ENCODE measurements at regions not wholly inside any gene's neighbourhood (a gene's known extent, or its start where the extent isn't known, plus 50 kb on each side); places are given as distances from the start of the nearest gene placed in this dataset.

- no peak for TF ChIP-seq CTCF (IDR thresholded peaks at IDR 0.05; ENCODE audit: low read depth, low read length, missing control alignments)
- H3K4me3 ChIP-seq (ENCODE audit: low read depth, low read length), result no peak overlapping the region
- in situ Hi-C loops (cut with HindIII; ENCODE audit: low sequenced_read_pairs), result no loop called here
- no peak for DNase-seq (ENCODE audit: low read depth)
These were observed 494.2 kb upstream of the PROK2 start for GRCh38 chr3:72279068-72279604.

GRCh38 chr3:72278349-72279067 is 493.6 kb upstream of the PROK2 start:
- H3K4me3 ChIP-seq (ENCODE audit: low read depth, low read length), result no peak overlapping the region
- no peak for DNase-seq (ENCODE audit: low read depth)
- in situ Hi-C loops (cut with HindIII; ENCODE audit: low sequenced_read_pairs), result no loop called here
- TF ChIP-seq CTCF (IDR thresholded peaks at IDR 0.05; ENCODE audit: low read depth, low read length, missing control alignments), result no peak

GRCh38 chr3:72277710-72278109 is 492.8 kb upstream of the PROK2 start:
- in situ Hi-C loops (cut with HindIII; ENCODE audit: low sequenced_read_pairs), result no loop called here
- no peak for TF ChIP-seq CTCF (IDR thresholded peaks at IDR 0.05; ENCODE audit: low read depth, low read length, missing control alignments)
- DNase-seq (ENCODE audit: low read depth), result no peak
- no peak overlapping the region for H3K4me3 ChIP-seq (ENCODE audit: low read depth, low read length)

GRCh38 chr3:72276806-72277205 is 491.9 kb upstream of the PROK2 start:
- no peak for TF ChIP-seq CTCF (IDR thresholded peaks at IDR 0.05; ENCODE audit: low read depth, low read length, missing control alignments)
- no peak overlapping the region for H3K4me3 ChIP-seq (ENCODE audit: low read depth, low read length)
- in situ Hi-C loops (cut with HindIII; ENCODE audit: low sequenced_read_pairs), result no loop called here
- no peak for DNase-seq (ENCODE audit: low read depth)

- in situ Hi-C loops (cut with HindIII; ENCODE audit: low sequenced_read_pairs), result no loop called here
- TF ChIP-seq CTCF (IDR thresholded peaks at IDR 0.05; ENCODE audit: low read depth, low read length, missing control alignments), result no peak
- H3K4me3 ChIP-seq (ENCODE audit: low read depth, low read length), result no peak overlapping the region
- no peak for DNase-seq (ENCODE audit: low read depth)
These were observed 490.4 kb upstream of the PROK2 start for GRCh38 chr3:72275331-72275751.

- in situ Hi-C loops (cut with HindIII; ENCODE audit: low sequenced_read_pairs), result no loop called here
- no peak for TF ChIP-seq CTCF (IDR thresholded peaks at IDR 0.05; ENCODE audit: low read depth, low read length, missing control alignments)
- peak; percentile 65 for DNase-seq (ENCODE audit: low read depth)
- H3K4me3 ChIP-seq (ENCODE audit: low read depth, low read length), result no peak overlapping the region
These were observed 489.8 kb upstream of the PROK2 start for GRCh38 chr3:72274493-72275330.
